Hepatocyte (in vitro differentiated cells): ENCODE measurements at regions not wholly inside any gene's neighbourhood (a gene's known extent, or its start where the extent isn't known, plus 50 kb on each side); places are given as distances from the start of the nearest gene placed in this dataset.

Experiments
- EZH2 ChIP-seq: fragments of 200-600 bp; sonication (generic); IDR thresholded peaks from 2 replicates; pipeline ENCODE4 v1.6.1; 2016; ENCODE audit warnings: antibody characterized with exemption, mild to moderate bottlenecking, borderline replicate concordance
- TF ChIP-seq, protein P1 (sequence below): fragments of 200-600 bp; sonication (generic); IDR thresholded peaks from 2 replicates; pipeline ENCODE4 v1.5.1; 2016; ENCODE audit warnings: antibody characterized with exemption, mild to moderate bottlenecking; ENCODE audit not compliant: poor library complexity

GRCh38 chr4:11342401-11342800 lies 86.3 kb downstream of the HS3ST1 start:
- TF ChIP-seq, protein P1, sequence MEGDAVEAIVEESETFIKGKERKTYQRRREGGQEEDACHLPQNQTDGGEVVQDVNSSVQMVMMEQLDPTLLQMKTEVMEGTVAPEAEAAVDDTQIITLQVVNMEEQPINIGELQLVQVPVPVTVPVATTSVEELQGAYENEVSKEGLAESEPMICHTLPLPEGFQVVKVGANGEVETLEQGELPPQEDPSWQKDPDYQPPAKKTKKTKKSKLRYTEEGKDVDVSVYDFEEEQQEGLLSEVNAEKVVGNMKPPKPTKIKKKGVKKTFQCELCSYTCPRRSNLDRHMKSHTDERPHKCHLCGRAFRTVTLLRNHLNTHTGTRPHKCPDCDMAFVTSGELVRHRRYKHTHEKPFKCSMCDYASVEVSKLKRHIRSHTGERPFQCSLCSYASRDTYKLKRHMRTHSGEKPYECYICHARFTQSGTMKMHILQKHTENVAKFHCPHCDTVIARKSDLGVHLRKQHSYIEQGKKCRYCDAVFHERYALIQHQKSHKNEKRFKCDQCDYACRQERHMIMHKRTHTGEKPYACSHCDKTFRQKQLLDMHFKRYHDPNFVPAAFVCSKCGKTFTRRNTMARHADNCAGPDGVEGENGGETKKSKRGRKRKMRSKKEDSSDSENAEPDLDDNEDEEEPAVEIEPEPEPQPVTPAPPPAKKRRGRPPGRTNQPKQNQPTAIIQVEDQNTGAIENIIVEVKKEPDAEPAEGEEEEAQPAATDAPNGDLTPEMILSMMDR: no peak
- no peak for TF ChIP-seq EZH2
